ENCODE measurements at regions not wholly inside any gene's neighbourhood (a gene's known extent, or its start where the extent isn't known, plus 50 kb on each side); places are given as distances from the start of the nearest gene placed in this dataset.
"Not testable (repeated sequence)": the region's sequence is repeated elsewhere in the genome, so short reads cannot be mapped to it uniquely, and the experiment has no call there.

- peak; percentile 54 for DNase-seq
These were observed 161.1 kb downstream of the SUDS3 start for GRCh38 chr12:118537481-118537917.

GRCh38 chr12:118541071-118541470, 164.7 kb downstream of the SUDS3 start:
- no peak for DNase-seq

DNA sequence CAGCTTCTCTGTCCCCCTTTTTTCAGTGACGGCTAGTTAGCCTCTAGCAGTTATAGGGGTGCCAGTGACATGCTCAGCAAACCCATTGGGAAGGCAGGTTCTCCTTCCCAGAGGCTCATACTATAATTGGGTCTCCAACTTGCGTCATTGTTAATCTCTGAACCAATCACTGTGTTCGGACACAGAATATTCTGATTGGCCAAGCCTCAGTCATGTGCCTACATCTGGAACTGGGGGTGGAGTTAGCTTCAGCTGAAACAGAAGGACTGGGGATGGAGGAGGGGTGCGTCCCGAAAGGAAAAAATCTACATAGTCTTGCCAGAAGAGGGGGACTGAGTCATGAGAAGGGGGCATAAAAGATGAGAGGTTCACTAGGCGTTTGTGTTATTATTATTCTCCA, 165.6 kb downstream of the SUDS3 start:
- DNase-seq = no peak

DNA sequence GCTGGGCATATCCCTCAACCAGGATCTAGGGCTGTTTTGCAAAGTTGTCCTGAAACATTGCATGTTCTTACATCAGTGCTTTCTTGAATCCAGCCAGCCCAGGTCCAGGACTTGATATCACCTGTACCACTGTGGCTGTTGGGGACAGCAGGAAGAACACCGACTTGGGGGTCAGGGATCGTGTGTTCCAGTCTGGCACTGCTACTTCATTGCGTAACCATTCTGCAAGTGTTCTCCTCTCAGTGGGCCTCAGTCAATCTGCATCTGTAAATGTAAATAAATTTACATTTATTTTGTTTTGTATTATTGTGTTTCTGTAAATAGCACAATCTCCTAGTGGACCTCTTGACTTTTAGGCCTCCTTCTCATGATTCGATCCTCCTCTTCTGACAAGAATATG, 167.3 kb downstream of the SUDS3 start:
- no peak for DNase-seq

DNA sequence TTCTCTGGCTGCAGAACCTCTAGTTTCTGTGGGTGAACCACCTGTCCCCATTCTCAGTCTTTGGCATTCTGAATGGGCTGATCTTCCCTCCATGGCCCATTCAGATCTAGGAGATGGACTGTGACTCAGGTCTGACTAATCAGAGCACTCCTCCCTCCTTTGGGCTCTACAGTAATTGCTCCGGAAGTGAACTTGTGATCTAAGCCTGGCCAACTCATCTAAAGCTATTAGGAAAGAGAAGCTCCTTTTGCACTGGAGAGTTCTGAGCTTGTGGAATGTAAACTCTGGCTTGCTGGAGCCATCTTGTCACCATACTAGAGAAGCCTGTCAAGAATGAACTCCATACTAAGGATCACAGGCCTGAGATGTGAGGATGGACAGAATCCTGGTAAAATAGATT, 168.2 kb downstream of the SUDS3 start:
- no peak for DNase-seq

DNA sequence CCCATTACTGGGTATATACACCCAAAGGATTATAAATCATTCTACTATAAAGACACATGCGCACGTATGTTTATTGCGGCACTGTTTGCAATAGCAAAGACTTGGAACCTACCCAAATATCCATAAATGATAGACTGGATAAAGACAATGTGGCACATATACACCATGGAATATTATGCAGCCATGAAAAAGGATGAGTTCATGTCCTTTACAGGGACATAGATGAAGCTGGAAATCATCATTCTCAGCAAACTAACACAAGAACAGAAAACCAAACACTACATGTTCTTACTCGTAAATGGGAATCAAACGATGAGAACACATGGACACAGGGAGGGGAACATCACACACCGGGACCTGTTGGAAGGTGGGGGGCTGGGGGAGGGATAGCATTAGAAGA, 171.3 kb downstream of the SUDS3 start:
- DNase-seq = not testable (repeated sequence)

- no peak for DNase-seq
These were observed 172.6 kb downstream of the SUDS3 start for GRCh38 chr12:118548887-118549509.

- no peak for DNase-seq
These were observed 173.2 kb downstream of the SUDS3 start for GRCh38 chr12:118549510-118549980.

DNA sequence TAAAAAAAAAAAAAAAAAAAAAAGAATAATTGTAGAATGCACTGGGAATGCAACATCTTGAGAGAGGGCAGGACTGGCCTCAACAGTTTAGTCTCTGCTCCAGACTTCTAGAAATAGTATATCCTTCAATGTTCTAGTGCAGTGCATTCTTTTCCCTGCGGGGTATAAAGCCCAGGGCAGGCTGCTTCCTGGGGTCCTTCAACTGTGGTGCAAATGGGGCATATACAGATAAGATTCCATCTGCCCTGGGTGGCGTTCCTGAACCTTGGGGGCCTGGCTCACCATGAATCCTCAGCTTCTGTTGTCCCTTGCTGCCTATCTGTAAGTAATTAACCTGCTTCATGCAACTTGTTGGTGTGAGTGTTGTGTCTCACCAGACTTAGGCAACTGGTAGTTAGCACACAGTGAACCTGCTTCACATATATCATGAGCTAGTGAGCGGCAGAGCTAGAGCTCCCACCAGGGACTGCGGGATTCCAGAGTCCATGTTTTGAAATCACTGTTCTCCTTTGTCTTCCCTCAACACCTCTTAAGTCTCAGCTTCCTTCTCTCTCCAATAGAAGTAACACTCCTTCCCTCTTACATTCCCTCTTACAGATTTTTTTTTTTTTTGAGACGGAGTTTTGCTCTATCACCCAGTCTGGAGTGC, 177.6 kb downstream of the SUDS3 start:
- no peak for DNase-seq

DNA sequence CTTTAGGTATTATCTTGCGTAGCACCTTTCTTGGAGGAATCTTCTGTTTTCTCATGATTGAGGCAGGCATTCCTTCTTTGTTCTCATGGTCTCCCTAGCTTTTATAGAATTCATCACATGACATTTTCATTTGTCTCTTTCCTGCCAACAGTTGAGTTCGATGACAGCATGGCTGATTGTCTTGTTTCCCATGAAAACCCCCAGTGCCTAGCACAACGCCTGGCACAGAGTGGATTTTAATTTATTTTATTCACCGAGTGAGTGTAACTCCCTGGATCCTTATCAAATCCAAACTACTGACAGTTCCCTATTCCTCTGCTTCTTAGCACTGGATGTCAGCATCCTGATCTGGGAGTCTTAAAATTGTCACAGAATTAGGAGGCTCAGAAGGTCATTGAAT, 182.6 kb downstream of the SUDS3 start:
- DNase-seq = no peak

DNA sequence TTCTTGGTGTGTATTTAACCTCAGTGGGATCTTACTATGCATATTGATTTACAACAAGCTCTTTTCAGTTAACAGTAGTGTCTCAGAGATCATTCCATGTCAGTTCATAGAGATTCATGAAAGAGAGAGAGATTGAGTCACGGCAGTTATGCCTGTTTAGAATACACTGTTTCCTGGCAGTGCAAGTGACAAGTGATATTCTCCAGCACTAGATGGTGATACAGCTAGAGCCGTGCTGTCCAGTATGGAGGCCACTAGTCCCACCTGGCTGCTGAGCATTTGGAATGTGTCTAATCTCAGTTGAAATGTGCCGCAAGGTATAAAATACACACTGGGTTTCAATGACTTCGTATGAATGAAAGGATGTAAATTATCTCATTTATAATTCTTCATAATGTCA, 184.4 kb downstream of the SUDS3 start:
- no peak for DNase-seq

- no peak for DNase-seq
These were observed 195.4 kb downstream of the SUDS3 start for GRCh38 chr12:118571730-118572129.

DNA sequence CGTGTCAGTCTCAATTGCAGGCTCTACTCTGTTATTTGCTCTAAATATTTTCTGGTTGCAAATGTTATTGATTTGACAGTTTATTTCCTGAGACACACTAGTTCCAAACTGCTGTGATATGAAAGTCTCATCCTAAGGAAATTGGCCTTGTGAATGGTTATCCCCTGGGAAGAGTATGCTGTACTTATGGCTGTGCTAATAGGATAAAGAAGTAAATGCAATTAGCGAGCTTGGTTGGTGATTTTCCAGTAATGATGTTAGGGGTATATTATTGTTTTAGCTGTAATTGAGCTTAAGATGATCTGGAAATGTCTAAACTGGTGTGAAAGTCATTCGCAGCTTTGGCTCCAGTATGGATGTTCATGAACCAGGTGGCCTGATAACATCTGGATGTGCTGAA, 197.9 kb downstream of the SUDS3 start:
- DNase-seq = no peak

DNA sequence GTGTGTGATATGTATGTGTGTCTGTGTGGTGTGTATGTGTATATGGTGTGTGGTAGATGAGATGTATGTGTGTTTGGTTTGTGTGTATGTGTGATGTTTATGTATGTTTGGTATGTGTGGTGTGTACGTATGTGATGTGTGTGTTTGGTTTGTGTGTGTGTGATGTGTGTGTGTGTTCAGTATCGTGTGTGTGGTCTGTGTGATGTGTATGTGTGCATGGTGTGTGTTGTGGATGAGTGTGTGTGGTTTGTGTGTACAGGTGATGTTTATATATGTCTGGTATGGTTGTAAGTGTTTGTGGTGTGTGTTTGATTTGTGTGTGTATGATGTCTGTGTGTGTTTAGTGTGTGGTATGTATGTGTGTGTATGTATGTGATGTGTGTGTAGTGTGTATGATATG, 199.4 kb downstream of the SUDS3 start:
- DNase-seq = no peak

DNA sequence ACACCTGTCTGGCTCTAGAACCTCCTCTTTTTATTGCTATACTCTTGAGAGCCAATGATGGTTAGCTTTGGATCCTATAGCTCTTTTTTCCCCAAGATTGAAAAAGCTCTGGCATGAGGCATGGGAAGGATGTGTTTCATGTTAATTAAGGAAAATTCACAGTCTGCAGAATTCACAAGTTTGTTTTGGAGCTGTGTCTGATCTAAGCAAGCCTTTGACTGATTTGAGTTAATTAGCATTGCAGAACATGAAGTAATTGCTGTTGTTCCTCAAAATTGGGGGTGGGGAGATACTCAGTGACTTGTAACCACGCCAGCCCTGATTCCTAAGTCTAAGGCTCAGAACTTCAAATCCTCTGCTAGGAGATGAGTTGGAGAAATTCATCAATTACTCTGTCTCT, 205.0 kb downstream of the SUDS3 start:
- no peak for DNase-seq

DNA sequence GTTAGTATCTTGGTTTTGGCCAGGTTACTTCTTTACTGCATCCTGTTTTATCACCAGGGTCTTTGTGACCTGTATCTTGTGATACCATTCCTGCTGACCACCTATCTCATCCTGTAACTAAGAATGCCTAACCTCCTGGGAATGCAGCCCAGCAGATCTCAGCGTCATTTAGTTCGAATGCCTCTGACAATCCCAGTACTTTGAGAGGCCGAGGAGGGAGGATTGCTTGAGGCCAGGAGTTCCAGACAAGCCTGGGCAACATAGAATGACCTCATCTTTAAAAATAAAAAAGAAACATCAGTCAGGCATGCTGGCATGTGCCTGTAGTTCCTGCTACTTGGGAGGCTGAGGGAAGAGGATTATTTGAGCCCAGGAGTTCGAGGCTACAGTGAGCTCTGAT, 206.5 kb downstream of the SUDS3 start:
- DNase-seq = no peak

- no peak for DNase-seq
These were observed 210.1 kb downstream of the SUDS3 start for GRCh38 chr12:118586433-118586832.

DNA sequence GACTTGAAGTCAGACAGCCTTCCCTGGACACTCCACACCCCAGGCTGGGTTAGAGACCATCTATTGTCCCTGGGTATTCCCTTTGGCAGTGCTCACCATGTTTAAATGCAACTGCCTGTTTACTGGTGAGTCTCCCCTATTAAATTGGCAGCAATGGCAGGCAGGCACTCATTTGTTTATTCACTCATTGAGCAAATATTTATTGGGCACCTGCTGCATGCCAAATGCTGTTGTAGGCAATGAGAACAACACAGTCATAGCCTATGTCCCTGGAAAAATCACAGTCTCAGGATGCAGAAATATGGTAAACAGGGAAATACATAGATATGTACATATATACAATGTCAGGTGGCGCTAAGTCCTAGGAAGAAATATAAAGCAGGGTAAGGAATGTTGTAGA, 212.8 kb downstream of the SUDS3 start:
- no peak for DNase-seq

- DNase-seq = no peak
These were observed 214.2 kb downstream of the SUDS3 start for GRCh38 chr12:118590406-118591150.

GRCh38 chr12:118603610-118604361, 227.4 kb downstream of the SUDS3 start:
- no peak for DNase-seq

DNA sequence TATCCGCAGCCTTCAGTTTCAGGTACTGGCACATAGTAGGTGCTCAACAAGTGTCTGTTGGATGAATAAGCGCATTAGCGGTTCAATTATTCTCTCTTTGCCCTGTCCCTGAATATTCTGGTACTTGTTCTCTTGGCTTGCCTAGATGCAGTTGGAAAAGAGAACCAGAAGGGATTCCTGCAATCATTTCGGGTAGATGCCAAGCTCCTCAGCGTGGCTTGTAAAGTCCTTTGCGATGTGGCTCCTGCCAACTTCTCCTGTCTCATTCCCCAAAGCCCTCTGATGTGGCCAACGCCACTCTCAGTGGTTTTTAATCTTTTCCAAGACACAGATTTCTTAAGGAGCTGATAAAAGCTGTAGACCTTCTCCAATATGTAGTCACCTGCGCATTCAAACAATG, 230.3 kb downstream of the SUDS3 start:
- no peak for DNase-seq

DNA sequence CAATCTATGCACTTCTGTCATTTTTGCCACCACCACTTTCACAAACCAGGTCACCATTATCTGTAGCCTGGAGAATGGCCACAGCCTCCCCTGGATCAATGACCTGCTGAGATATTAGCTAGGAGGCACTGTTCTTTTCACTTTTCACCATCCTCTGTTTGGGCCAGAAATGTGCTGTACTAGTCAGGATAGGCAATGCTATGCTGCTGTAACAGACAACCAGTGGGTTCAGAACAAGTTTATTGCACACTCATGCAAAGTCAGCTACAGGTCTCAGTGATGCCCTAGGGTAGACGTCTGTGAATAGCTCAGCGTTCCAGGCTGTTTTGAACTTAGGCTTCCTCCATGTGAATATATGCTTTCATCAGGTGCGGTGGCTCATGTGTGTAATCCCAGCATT, 231.5 kb downstream of the SUDS3 start:
- DNase-seq = no peak

DNA sequence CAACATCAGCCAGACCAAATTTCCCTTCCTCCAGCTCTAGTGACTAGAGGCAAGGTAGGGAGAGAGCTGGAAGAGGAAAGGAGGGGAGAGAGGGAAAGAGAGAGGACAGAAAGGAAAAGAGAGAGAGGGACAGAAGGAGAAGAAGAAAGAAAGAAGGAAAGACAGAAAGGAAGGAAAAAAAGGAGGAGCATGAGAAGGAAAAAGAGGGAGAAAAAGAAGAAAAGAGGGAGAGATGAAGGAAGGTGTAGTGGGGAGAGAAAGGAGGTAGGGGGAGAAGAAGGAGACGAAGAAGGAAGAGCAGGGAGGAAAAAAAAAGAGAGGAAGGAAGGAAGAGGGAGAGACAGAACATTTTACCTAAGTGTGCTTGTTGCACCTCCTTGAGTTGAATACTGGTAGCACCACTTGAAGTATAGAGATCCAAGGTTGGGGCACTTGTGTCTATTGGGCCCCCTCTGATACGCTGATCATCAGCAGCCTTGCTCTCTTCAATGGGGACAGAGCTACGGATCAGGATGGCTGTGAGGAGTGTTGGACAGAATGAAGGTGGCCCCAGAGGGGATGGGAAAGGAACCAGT, 232.5 kb downstream of the SUDS3 start:
- DNase-seq = no peak

All from occipital lobe (tissue), 1 donor.